H9 (cell line): ENCODE measurements at regions not wholly inside any gene's neighbourhood (a gene's known extent, or its start where the extent isn't known, plus 50 kb on each side); places are given as distances from the start of the nearest gene placed in this dataset.

Source experiments
- DNase-seq: peaks from one replicate; pipeline ENCODE4 v3.0.0-alpha.2; 2017
- H2AFZ ChIP-seq: one replicate; pipeline ENCODE4 v1.6.1; 2013; ENCODE audit warnings: mild to moderate bottlenecking, low read length, control low read depth, moderate library complexity
- H2AK5ac ChIP-seq: 2 replicates; pipeline ENCODE4 v1.6.1; 2013; ENCODE audit warnings: low read length, control low read depth, mixed read lengths; ENCODE audit not compliant: insufficient read length
- H2BK120ac ChIP-seq: one replicate; pipeline ENCODE4 v1.6.1; 2013; ENCODE audit warnings: low read depth, mild to moderate bottlenecking, low read length, control low read depth, inconsistent platforms; ENCODE audit not compliant: poor library complexity, severe bottlenecking
- H2BK12ac ChIP-seq: 2 replicates; pipeline ENCODE4 v1.6.1; 2013; ENCODE audit warnings: low read length, control low read depth, mixed read lengths, low read depth; ENCODE audit not compliant: insufficient read length
- H2BK15ac ChIP-seq: 2 replicates; pipeline ENCODE4 v1.6.1; 2013; ENCODE audit warnings: low read depth, low read length, control low read depth
- H2BK20ac ChIP-seq: one replicate; pipeline ENCODE4 v1.6.1; 2013; ENCODE audit warnings: low read depth, mild to moderate bottlenecking, low read length, control low read depth, inconsistent platforms; ENCODE audit not compliant: poor library complexity, severe bottlenecking
- H2BK5ac ChIP-seq: 2 replicates; pipeline ENCODE4 v1.6.1; 2013; ENCODE audit warnings: low read length, control low read depth, mixed read lengths; ENCODE audit not compliant: insufficient read length
- H3K14ac ChIP-seq: 2 replicates; pipeline ENCODE4 v1.6.1; 2013; ENCODE audit warnings: low read length, control low read depth; ENCODE audit not compliant: insufficient read depth
- H3K18ac ChIP-seq: 2 replicates; pipeline ENCODE4 v1.6.1; 2013; ENCODE audit warnings: low read depth, mild to moderate bottlenecking, mixed read lengths, low read length, control low read depth; ENCODE audit not compliant: insufficient read length
- H3K23ac ChIP-seq: 2 replicates; pipeline ENCODE4 v1.6.1; 2013; ENCODE audit warnings: low read length, control low read depth, mixed read lengths, low read depth; ENCODE audit not compliant: insufficient read length
- H3K23me2 ChIP-seq: 2 replicates; pipeline ENCODE4 v1.6.1; 2013; ENCODE audit warnings: low read depth, mild to moderate bottlenecking, mixed read lengths, low read length, control low read depth; ENCODE audit not compliant: insufficient read length, poor library complexity, severe bottlenecking
- H3K27ac ChIP-seq: 2 replicates; pipeline ENCODE4 v1.5.1; 2013; ENCODE audit warnings: low read length, control low read depth, mixed read lengths, low read depth; ENCODE audit not compliant: insufficient read length
- H3K27me3 ChIP-seq: 2 replicates; pipeline ENCODE4 v1.6.1; 2013; ENCODE audit warnings: low read length, control low read depth, inconsistent platforms; ENCODE audit not compliant: insufficient read depth
- H3K4ac ChIP-seq: 2 replicates; pipeline ENCODE4 v1.6.1; 2013; ENCODE audit warnings: low read depth, mild to moderate bottlenecking, control low read depth, inconsistent platforms, low read length, moderate library complexity
- H3K4me1 ChIP-seq: 2 replicates; pipeline ENCODE4 v1.6.1; 2013; ENCODE audit warnings: low read length, control low read depth, inconsistent platforms; ENCODE audit not compliant: insufficient read depth
- H3K4me2 ChIP-seq: 2 replicates; pipeline ENCODE4 v1.6.1; 2013; ENCODE audit warnings: low read length, control low read depth, mixed read lengths; ENCODE audit not compliant: insufficient read length, insufficient read depth
- H3K56ac ChIP-seq: 2 replicates; pipeline ENCODE4 v1.6.1; 2013; ENCODE audit warnings: low read depth, mild to moderate bottlenecking, mixed read lengths, low read length, control low read depth; ENCODE audit not compliant: insufficient read length
- H3K79me1 ChIP-seq: 2 replicates; pipeline ENCODE4 v1.6.1; 2013; ENCODE audit warnings: low read depth, mild to moderate bottlenecking, moderate library complexity, low read length, control low read depth, inconsistent platforms; ENCODE audit not compliant: insufficient read depth, poor library complexity, severe bottlenecking
- H3K79me2 ChIP-seq: 2 replicates; pipeline ENCODE4 v1.6.1; 2013; ENCODE audit warnings: low read length, control low read depth, inconsistent platforms; ENCODE audit not compliant: insufficient read depth
- H3K9ac ChIP-seq: 2 replicates; pipeline ENCODE4 v1.6.1; 2013; ENCODE audit warnings: low read length, control low read depth, mixed read lengths; ENCODE audit not compliant: insufficient read length; ENCODE audit errors: extremely low read depth
- H3K9me3 ChIP-seq: one replicate; pipeline ENCODE4 v1.6.1; 2013; ENCODE audit warnings: low read depth, low read length, inconsistent platforms; ENCODE audit not compliant: control insufficient read depth
- H3T11ph ChIP-seq: one replicate; pipeline ENCODE4 v1.6.1; 2013; ENCODE audit warnings: mild to moderate bottlenecking, low read length, control low read depth, inconsistent platforms
- H4K20me1 ChIP-seq: one replicate; pipeline ENCODE4 v1.6.1; 2013; ENCODE audit not compliant: control insufficient read depth, insufficient read length, insufficient read depth
- H4K5ac ChIP-seq: 2 replicates; pipeline ENCODE4 v1.6.1; 2013; ENCODE audit warnings: low read depth, mild to moderate bottlenecking, mixed read lengths, low read length, control low read depth; ENCODE audit not compliant: insufficient read length
- H4K8ac ChIP-seq: replicated peaks from 2 replicates; pipeline ENCODE4 v1.6.1; 2013; ENCODE audit warnings: low read length, control low read depth, mixed read lengths, low read depth; ENCODE audit not compliant: insufficient read length
- H4K91ac ChIP-seq: 2 replicates; pipeline ENCODE4 v1.6.1; 2013; ENCODE audit warnings: low read depth, mild to moderate bottlenecking, moderate library complexity, mixed read lengths, low read length, control low read depth; ENCODE audit not compliant: insufficient read length
- H3K27ac Mint-ChIP-seq, 3 experiments: 2 replicates in 2 of 3; 3 replicates in 1 of 3; pipeline ENCODE4 v1.8.0; 2020 to 2021; ENCODE audit warnings: mixed read lengths in 3 of 3, mild to moderate bottlenecking in 1 of 3, moderate library complexity in 1 of 3
- H3K27me3 Mint-ChIP-seq: 2 replicates; pipeline ENCODE4 v1.8.0; 2021; ENCODE audit warnings: low read depth, mild to moderate bottlenecking, moderate library complexity, mixed read lengths
- H3K36me3 Mint-ChIP-seq, 3 experiments: 2 replicates in 2 of 3; 3 replicates in 1 of 3; pipeline ENCODE4 v1.8.0; 2020 to 2021; ENCODE audit warnings: low read depth in 3 of 3, mixed read lengths in 3 of 3; ENCODE audit not compliant: insufficient read depth in 1 of 3
- H3K4me1 Mint-ChIP-seq, 2 experiments: 2 replicates each; pipeline ENCODE4 v1.8.0; 2020; ENCODE audit warnings: mixed read lengths in 2 of 2
- H3K4me3 Mint-ChIP-seq, 2 experiments: 2 replicates in 1 of 2; 3 replicates in 1 of 2; pipeline ENCODE4 v1.8.0; 2020 to 2021; ENCODE audit warnings: mild to moderate bottlenecking in 2 of 2, mixed read lengths in 2 of 2, moderate library complexity in 1 of 2
- H3K9me3 Mint-ChIP-seq, 2 experiments: 2 replicates in 1 of 2; 3 replicates in 1 of 2; pipeline ENCODE4 v1.8.0; 2020; ENCODE audit warnings: mild to moderate bottlenecking in 2 of 2, mixed read lengths in 2 of 2, moderate library complexity in 1 of 2
- CTCF ChIP-seq: fragments of 200-600 bp; sonication (generic); conservative IDR thresholded peaks from 3 replicates; pipeline ENCODE4 v1.8.0; 2021; ENCODE audit warnings: antibody characterized with exemption, mild to moderate bottlenecking
- WGBS: extraction: QIAGEN DNeasy Blood & Tissue Kit; methylation state at CpG from one replicate; pipeline ENCODE4 v1.1.7; 2013; ENCODE audit warnings: missing lambda C conversion rate, low lambda C conversion rate, mixed read lengths; ENCODE audit not compliant: insufficient read length; ENCODE audit errors: extremely low coverage; 5-methylcytosine and 5-hydroxymethylcytosine counted together

- H3K4me3 Mint-ChIP-seq = no peak overlapping the region
- H3K9me3 ChIP-seq = no peaks in the 10 kb centered on the region
- WGBS = no CpG with 5 or more reads among the region's 2 CpGs
- H4K91ac ChIP-seq = no peak overlapping the region
- no peak overlapping the region for H4K5ac ChIP-seq
- H4K8ac ChIP-seq = no peak overlapping the region
- no peaks in the 10 kb centered on the region for H3K79me1 ChIP-seq
- H3K9me3 Mint-ChIP-seq = peaks cover 4 to 6% of the 10 kb centered on the region in 2 experiments; a peak in 4 of 5 replicates
- no peak overlapping the region for H3K18ac ChIP-seq
- no peak overlapping the region for H3K56ac ChIP-seq
- TF ChIP-seq CTCF = no peak
- no peaks in the 10 kb centered on the region for H3K27me3 ChIP-seq
- H2BK5ac ChIP-seq = no peak overlapping the region
- no peak overlapping the region for H3K4ac ChIP-seq
- peaks cover 3 to 4% of the 10 kb centered on the region in 2 experiments; a peak in 1 of 4 replicates for H3K4me1 Mint-ChIP-seq
- no peak overlapping the region for H3K23ac ChIP-seq
- no peak overlapping the region for H3K9ac ChIP-seq
- no peaks in the 10 kb centered on the region for H3K23me2 ChIP-seq
- DNase-seq = no peak
- no peaks in the 10 kb centered on the region for H3K27me3 Mint-ChIP-seq
- H2BK20ac ChIP-seq = no peak overlapping the region
- no peak overlapping the region for H3K27ac ChIP-seq
- H2BK120ac ChIP-seq = no peak overlapping the region
- no peak overlapping the region for H2BK12ac ChIP-seq
- H2AFZ ChIP-seq = no peak overlapping the region
- H3K27ac Mint-ChIP-seq = no peak overlapping the region
- H3K79me2 ChIP-seq = no peaks in the 10 kb centered on the region
- H3T11ph ChIP-seq = no peak overlapping the region
- no peak overlapping the region for H2AK5ac ChIP-seq
- no peaks in the 10 kb centered on the region for H3K4me1 ChIP-seq
- no peak overlapping the region for H3K14ac ChIP-seq
- H2BK15ac ChIP-seq = no peak overlapping the region
- H3K4me2 ChIP-seq = no peak overlapping the region
- peaks cover 2 to 10% (median 3%) of the 10 kb centered on the region in 3 experiments; a peak in 6 of 7 replicates for H3K36me3 Mint-ChIP-seq
- H4K20me1 ChIP-seq = no peaks in the 10 kb centered on the region
Observed at GRCh38 chrX:87236830-87237440, 280.7 kb upstream of the KLHL4 start.
